Upper lobe of right lung (tissue), 1 donor: ENCODE measurements at regions not wholly inside any gene's neighbourhood (a gene's known extent, or its start where the extent isn't known, plus 50 kb on each side); places are given as distances from the start of the nearest gene placed in this dataset.

ENCODE experiments used
- ATAC-seq: fragments of 200-7000 bp; cut with Tn5 transposase; one replicate; pipeline ENCODE4 v1.9.1; 2020; ENCODE audit warnings: mild to moderate bottlenecking, moderate library complexity
- DNase-seq: peaks from one replicate; pipeline ENCODE4 v3.0.0-alpha.2; 2020
- H3K27ac ChIP-seq: fragments of 200-600 bp; one replicate; pipeline ENCODE4 v1.8.0; 2022
- H3K27me3 ChIP-seq: fragments of 200-600 bp; one replicate; pipeline ENCODE4 v1.8.0; 2022; ENCODE audit warnings: mild to moderate bottlenecking
- H3K36me3 ChIP-seq: fragments of 200-600 bp; one replicate; pipeline ENCODE4 v1.8.0; 2022
- H3K4me1 ChIP-seq: fragments of 200-600 bp; one replicate; pipeline ENCODE4 v1.8.0; 2022
- H3K4me3 ChIP-seq: fragments of 200-600 bp; one replicate; pipeline ENCODE4 v1.8.0; 2022; ENCODE audit warnings: mild to moderate bottlenecking
- H3K9me3 ChIP-seq: fragments of 200-600 bp; one replicate; pipeline ENCODE4 v1.8.0; 2022
- intact Hi-C: fragments of 100-400 bp; cut with DNase I; formaldehyde crosslinking; loops from one replicate; pipeline ENCODE4 v1.11.0; 2022
- TF ChIP-seq, protein P1 (sequence below): fragments of 200-600 bp; IDR thresholded peaks from one replicate; pipeline ENCODE4 v1.8.0; 2022; ENCODE audit warnings: antibody characterized with exemption
- donor health status: DM: no; HTN: yes; CAD: no; lungs with severe emphysema.

- TF ChIP-seq, protein P1, sequence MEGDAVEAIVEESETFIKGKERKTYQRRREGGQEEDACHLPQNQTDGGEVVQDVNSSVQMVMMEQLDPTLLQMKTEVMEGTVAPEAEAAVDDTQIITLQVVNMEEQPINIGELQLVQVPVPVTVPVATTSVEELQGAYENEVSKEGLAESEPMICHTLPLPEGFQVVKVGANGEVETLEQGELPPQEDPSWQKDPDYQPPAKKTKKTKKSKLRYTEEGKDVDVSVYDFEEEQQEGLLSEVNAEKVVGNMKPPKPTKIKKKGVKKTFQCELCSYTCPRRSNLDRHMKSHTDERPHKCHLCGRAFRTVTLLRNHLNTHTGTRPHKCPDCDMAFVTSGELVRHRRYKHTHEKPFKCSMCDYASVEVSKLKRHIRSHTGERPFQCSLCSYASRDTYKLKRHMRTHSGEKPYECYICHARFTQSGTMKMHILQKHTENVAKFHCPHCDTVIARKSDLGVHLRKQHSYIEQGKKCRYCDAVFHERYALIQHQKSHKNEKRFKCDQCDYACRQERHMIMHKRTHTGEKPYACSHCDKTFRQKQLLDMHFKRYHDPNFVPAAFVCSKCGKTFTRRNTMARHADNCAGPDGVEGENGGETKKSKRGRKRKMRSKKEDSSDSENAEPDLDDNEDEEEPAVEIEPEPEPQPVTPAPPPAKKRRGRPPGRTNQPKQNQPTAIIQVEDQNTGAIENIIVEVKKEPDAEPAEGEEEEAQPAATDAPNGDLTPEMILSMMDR = no peak
- DNase-seq (no peak), ATAC-seq (no peak)
- Histone ChIP-seq H3K27me3 (no peaks in the 10 kb centered on the region), H3K4me1 (no peaks in the 10 kb centered on the region), H3K4me3 (no peak overlapping the region), H3K36me3 (no peaks in the 10 kb centered on the region), H3K9me3 (no peaks in the 10 kb centered on the region), H3K27ac (no peak overlapping the region)
- intact Hi-C loops = no loop called here
Observed at GRCh38 chr2:206853915-206854314, 85.4 kb upstream of the CPO start.

GRCh38 chr2:206855585-206856433 lies 83.5 kb upstream of the CPO start:
- H3K27me3 ChIP-seq = no peaks in the 10 kb centered on the region
- intact Hi-C loops = no loop called here
- DNase-seq = no peak
- H3K27ac ChIP-seq = no peak overlapping the region
- TF ChIP-seq, protein P1 = no peak
- no peaks in the 10 kb centered on the region for H3K4me1 ChIP-seq
- H3K36me3 ChIP-seq = no peaks in the 10 kb centered on the region
- no peak overlapping the region for H3K4me3 ChIP-seq
- no peaks in the 10 kb centered on the region for H3K9me3 ChIP-seq
- no peak for ATAC-seq

DNA sequence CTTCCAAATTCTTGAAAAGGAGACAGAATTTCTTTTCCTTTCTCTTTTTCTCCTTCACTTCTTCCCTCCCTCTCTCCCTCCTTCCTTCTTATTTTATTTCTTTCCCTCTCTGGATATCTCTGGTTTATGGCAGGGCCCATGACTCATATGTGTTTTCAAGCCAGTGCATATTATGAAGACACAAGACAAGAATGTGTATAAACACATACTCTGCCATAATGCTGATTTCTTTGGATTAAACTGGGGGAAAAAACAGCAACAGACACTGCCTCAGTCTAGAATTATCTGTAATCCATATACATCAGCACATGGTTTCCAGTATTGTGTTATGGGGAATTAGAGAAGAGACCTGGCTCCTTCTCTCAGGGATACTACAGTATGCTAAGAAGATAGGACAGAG lies 82.8 kb upstream of the CPO start:
- no peak overlapping the region for H3K4me3 ChIP-seq
- no peaks in the 10 kb centered on the region for H3K9me3 ChIP-seq
- no peak for ATAC-seq
- H3K36me3 ChIP-seq = no peaks in the 10 kb centered on the region
- TF ChIP-seq, protein P1 = no peak
- intact Hi-C loops = no loop called here
- H3K27ac ChIP-seq = no peak overlapping the region
- no peak for DNase-seq
- no peaks in the 10 kb centered on the region for H3K27me3 ChIP-seq
- H3K4me1 ChIP-seq = no peaks in the 10 kb centered on the region

DNA sequence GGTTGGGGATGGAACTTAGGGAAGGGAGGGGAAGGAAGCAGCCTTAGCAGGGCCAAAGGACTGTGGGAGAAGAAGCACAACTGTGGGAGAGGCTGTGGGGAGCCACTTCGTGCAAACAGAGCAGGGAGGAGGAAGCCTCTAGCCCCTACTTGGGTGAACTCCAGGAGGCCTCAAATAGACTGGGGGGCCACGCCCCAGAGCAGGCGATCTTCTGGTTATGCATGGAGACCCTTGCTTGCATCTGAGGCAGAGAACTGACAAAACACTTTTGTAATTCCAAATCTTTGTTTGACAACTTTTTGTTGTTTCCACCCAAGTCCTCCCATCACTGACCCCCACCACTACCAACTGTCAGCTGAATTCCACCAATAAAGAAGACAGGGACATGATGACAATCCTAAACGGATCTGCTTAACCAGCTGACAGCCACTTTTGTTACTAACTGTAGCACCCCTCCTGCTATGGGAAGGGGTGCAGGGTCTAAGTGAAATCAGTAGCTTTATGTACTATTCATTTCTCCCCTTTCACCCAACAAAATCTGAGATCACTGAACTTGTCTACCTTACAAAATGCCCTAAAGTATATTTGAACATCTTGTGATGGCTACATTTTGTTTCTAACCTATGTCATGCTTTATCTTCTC lies 80.5 kb upstream of the CPO start:
- intact Hi-C loops = no loop called here
- no peaks in the 10 kb centered on the region for H3K4me1 ChIP-seq
- TF ChIP-seq, protein P1 = no peak
- DNase-seq (no peak), ATAC-seq (no peak)
- H3K27ac ChIP-seq = no peak overlapping the region
- H3K9me3 ChIP-seq = no peaks in the 10 kb centered on the region
- no peaks in the 10 kb centered on the region for H3K27me3 ChIP-seq
- no peaks in the 10 kb centered on the region for H3K36me3 ChIP-seq
- H3K4me3 ChIP-seq = no peak overlapping the region

- intact Hi-C loops = no loop called here
- Histone ChIP-seq H3K36me3 (no peaks in the 10 kb centered on the region), H3K9me3 (no peaks in the 10 kb centered on the region), H3K4me1 (no peaks in the 10 kb centered on the region), H3K4me3 (no peak overlapping the region), H3K27ac (no peak overlapping the region), H3K27me3 (no peaks in the 10 kb centered on the region)
- DNase-seq (no peak), ATAC-seq (no peak)
- TF ChIP-seq, protein P1 = no peak
Observed at GRCh38 chr2:206859330-206859739, 80.0 kb upstream of the CPO start.
